ENCODE measurements at regions not wholly inside any gene's neighbourhood (a gene's known extent, or its start where the extent isn't known, plus 50 kb on each side); places are given as distances from the start of the nearest gene placed in this dataset.
"Not testable (repeated sequence)": the region's sequence is repeated elsewhere in the genome, so short reads cannot be mapped to it uniquely, and the experiment has no call there.

- DNase-seq = no peak
Observed at GRCh38 chr9:94478755-94479730, 75.8 kb upstream of the PCAT7 start.

GRCh38 chr9:94479757-94480156 lies 75.1 kb upstream of the PCAT7 start:
- DNase-seq = no peak

GRCh38 chr9:94480205-94480604 lies 74.7 kb upstream of the PCAT7 start:
- DNase-seq = no peak

GRCh38 chr9:94482110-94482509 lies 72.8 kb upstream of the PCAT7 start:
- no peak for DNase-seq

- DNase-seq = no peak
Observed at GRCh38 chr9:94490465-94490864, 64.4 kb upstream of the PCAT7 start.

GRCh38 chr9:94492125-94492524 lies 62.8 kb upstream of the PCAT7 start:
- DNase-seq = not testable (repeated sequence)

- DNase-seq = no peak
Observed at GRCh38 chr9:94498801-94499453, 56.0 kb upstream of the PCAT7 start.

GRCh38 chr9:94504358-94504757 lies 50.5 kb upstream of the PCAT7 start:
- DNase-seq = no peak
